ENCODE measurements at regions not wholly inside any gene's neighbourhood (a gene's known extent, or its start where the extent isn't known, plus 50 kb on each side); places are given as distances from the start of the nearest gene placed in this dataset.
"Not testable (repeated sequence)": the region's sequence is repeated elsewhere in the genome, so short reads cannot be mapped to it uniquely, and the experiment has no call there.

GRCh38 chr14:106722813-106723687 is 1196.7 kb downstream of the TMEM121 start:
- DNase-seq; H3K4me3 ChIP-seq; H3K4me1 ChIP-seq; H3K27ac ChIP-seq; intact Hi-C loops (cut with DNase I; ENCODE audit: low total_unique reads); H3K9me3 ChIP-seq; H3K36me3 ChIP-seq (ENCODE audit: low read depth, missing control alignments); H3K27me3 ChIP-seq: not testable (repeated sequence)
- no CpG with 5 or more reads among the region's 7 CpGs for WGBS, 2 donors

GRCh38 chr14:106727962-106728361 is 1201.6 kb downstream of the TMEM121 start:
- H3K9me3 ChIP-seq; DNase-seq; intact Hi-C loops (cut with DNase I; ENCODE audit: low total_unique reads); H3K27me3 ChIP-seq; H3K4me3 ChIP-seq; H3K4me1 ChIP-seq; H3K27ac ChIP-seq; H3K36me3 ChIP-seq (ENCODE audit: low read depth, missing control alignments): not testable (repeated sequence)
- WGBS, 2 donors: no CpG with 5 or more reads among the region's 12 CpGs

GRCh38 chr14:106728611-106729010 is 1202.2 kb downstream of the TMEM121 start:
- intact Hi-C loops (cut with DNase I; ENCODE audit: low total_unique reads): no loop called here
- H3K36me3 ChIP-seq (ENCODE audit: low read depth, missing control alignments): no peaks in the 10 kb centered on the region
- H3K4me3 ChIP-seq: no peak overlapping the region
- no peak for DNase-seq
- no peak overlapping the region for H3K27ac ChIP-seq
- no CpG with 5 or more reads among the region's 1 CpG for WGBS, 2 donors
- H3K27me3 ChIP-seq: no peaks in the 10 kb centered on the region
- no peak for TF ChIP-seq POLR2A (IDR thresholded peaks at IDR 0.05)
- no peaks in the 10 kb centered on the region for H3K4me1 ChIP-seq
- H3K9me3 ChIP-seq: no peaks in the 10 kb centered on the region

DNA sequence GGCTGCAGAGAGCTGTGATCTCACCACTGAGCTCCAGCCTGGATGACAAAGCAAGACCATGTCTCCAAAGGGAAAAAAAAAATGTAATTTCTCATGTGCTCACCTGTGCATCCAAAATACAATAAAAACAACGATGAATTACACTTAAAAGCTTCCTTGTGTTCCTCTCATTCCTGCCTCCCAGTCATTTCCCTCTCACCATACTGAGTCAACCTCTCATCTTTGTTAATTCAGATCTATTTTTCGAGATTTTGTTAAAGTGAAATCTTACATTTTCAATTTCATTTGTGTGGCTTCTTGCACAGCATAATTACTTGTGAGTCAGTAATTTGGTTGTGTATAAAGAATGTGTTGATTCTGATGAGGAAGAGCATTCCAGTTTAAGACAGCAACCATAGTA is 1203.2 kb downstream of the TMEM121 start:
- Histone ChIP-seq H3K36me3 (ENCODE audit: low read depth, missing control alignments) (no peaks in the 10 kb centered on the region), H3K4me3 (no peak overlapping the region), H3K27ac (no peak overlapping the region), H3K4me1 (no peaks in the 10 kb centered on the region), H3K9me3 (no peaks in the 10 kb centered on the region), H3K27me3 (no peaks in the 10 kb centered on the region)
- DNase-seq: no peak
- WGBS, 2 donors: no CpG with 5 or more reads among the region's 2 CpGs
- TF ChIP-seq POLR2A (IDR thresholded peaks at IDR 0.05): no peak
- TF ChIP-seq, protein P1, sequence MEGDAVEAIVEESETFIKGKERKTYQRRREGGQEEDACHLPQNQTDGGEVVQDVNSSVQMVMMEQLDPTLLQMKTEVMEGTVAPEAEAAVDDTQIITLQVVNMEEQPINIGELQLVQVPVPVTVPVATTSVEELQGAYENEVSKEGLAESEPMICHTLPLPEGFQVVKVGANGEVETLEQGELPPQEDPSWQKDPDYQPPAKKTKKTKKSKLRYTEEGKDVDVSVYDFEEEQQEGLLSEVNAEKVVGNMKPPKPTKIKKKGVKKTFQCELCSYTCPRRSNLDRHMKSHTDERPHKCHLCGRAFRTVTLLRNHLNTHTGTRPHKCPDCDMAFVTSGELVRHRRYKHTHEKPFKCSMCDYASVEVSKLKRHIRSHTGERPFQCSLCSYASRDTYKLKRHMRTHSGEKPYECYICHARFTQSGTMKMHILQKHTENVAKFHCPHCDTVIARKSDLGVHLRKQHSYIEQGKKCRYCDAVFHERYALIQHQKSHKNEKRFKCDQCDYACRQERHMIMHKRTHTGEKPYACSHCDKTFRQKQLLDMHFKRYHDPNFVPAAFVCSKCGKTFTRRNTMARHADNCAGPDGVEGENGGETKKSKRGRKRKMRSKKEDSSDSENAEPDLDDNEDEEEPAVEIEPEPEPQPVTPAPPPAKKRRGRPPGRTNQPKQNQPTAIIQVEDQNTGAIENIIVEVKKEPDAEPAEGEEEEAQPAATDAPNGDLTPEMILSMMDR (IDR thresholded peaks at IDR 0.05): no peak
- intact Hi-C loops (cut with DNase I; ENCODE audit: low total_unique reads): no loop called here

DNA sequence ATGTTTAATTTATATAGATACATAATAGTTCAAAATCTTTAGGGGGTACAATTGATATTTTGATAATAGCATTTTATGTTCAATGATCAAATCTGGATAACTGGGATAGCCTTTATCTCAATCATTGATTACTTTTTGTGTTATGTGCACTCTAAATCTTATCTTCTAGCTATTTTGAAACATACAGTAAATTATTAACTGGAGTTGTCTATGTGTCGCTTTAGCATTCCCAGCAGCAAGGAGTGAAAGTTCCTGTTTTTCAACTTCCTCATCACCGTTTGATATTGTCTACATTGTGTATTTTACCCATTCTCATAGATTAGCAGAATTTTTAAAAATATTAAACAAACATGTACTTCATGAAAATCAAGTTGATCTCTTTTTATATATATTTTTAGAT is 1207.4 kb downstream of the TMEM121 start:
- TF ChIP-seq POLR2A (IDR thresholded peaks at IDR 0.05): no peak
- TF ChIP-seq, protein P1 (IDR thresholded peaks at IDR 0.05): no peak
- Histone ChIP-seq H3K9me3 (no peaks in the 10 kb centered on the region), H3K36me3 (ENCODE audit: low read depth, missing control alignments) (no peaks in the 10 kb centered on the region), H3K27ac (no peak overlapping the region), H3K27me3 (no peaks in the 10 kb centered on the region), H3K4me3 (no peak overlapping the region), H3K4me1 (no peaks in the 10 kb centered on the region)
- WGBS, 2 donors: no CpG with 5 or more reads among the region's 2 CpGs
- no peak for DNase-seq
- intact Hi-C loops (cut with DNase I; ENCODE audit: low total_unique reads): no loop called here

- intact Hi-C loops (cut with DNase I; ENCODE audit: low total_unique reads): no loop called here
- no CpG with 5 or more reads among the region's 9 CpGs for WGBS, 2 donors
- Histone ChIP-seq H3K27ac (no peak overlapping the region), H3K27me3 (no peaks in the 10 kb centered on the region), H3K36me3 (ENCODE audit: low read depth, missing control alignments) (no peaks in the 10 kb centered on the region), H3K4me1 (no peaks in the 10 kb centered on the region), H3K9me3 (no peaks in the 10 kb centered on the region), H3K4me3 (no peak overlapping the region)
- no peak for TF ChIP-seq POLR2A (IDR thresholded peaks at IDR 0.05)
- TF ChIP-seq, protein P1 (IDR thresholded peaks at IDR 0.05): no peak
- DNase-seq: no peak
Measured at GRCh38 chr14:106737021-106737420, 1210.6 kb downstream of the TMEM121 start.

Measured in testis (tissue), 2 donors.